ENCODE measurements at regions not wholly inside any gene's neighbourhood (a gene's known extent, or its start where the extent isn't known, plus 50 kb on each side); places are given as distances from the start of the nearest gene placed in this dataset.

GRCh38 chr2:138950486-138950885 lies 170.3 kb upstream of the NXPH2 start:
- TF ChIP-seq, protein P1, sequence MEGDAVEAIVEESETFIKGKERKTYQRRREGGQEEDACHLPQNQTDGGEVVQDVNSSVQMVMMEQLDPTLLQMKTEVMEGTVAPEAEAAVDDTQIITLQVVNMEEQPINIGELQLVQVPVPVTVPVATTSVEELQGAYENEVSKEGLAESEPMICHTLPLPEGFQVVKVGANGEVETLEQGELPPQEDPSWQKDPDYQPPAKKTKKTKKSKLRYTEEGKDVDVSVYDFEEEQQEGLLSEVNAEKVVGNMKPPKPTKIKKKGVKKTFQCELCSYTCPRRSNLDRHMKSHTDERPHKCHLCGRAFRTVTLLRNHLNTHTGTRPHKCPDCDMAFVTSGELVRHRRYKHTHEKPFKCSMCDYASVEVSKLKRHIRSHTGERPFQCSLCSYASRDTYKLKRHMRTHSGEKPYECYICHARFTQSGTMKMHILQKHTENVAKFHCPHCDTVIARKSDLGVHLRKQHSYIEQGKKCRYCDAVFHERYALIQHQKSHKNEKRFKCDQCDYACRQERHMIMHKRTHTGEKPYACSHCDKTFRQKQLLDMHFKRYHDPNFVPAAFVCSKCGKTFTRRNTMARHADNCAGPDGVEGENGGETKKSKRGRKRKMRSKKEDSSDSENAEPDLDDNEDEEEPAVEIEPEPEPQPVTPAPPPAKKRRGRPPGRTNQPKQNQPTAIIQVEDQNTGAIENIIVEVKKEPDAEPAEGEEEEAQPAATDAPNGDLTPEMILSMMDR (IDR thresholded peaks at IDR 0.05; ENCODE audit: borderline replicate concordance, extremely low read depth, low read length, poor library complexity, severe bottlenecking) = no peak
- no peak for TF ChIP-seq EZH2 (IDR thresholded peaks at IDR 0.05; ENCODE audit: borderline replicate concordance, low read depth, low read length, severe bottlenecking)

All from DND-41 (cell line).